ENCODE measurements at regions not wholly inside any gene's neighbourhood (a gene's known extent, or its start where the extent isn't known, plus 50 kb on each side); places are given as distances from the start of the nearest gene placed in this dataset.

GRCh38 chr3:84904816-84905555 lies 53.8 kb upstream of the CADM2 start:
- BruUV-seq (replicated peaks) = no TSS peak
- Mint-ChIP-seq H3K9me3 (ENCODE audit: low read depth, unreplicated experiment) (peaks cover 5% of the 10 kb centered on the region), H3K36me3 (ENCODE audit: insufficient read depth, unreplicated experiment) (no peaks in the 10 kb centered on the region), H3K4me1 (ENCODE audit: low read depth, unreplicated experiment) (no peaks in the 10 kb centered on the region), H3K4me3 (ENCODE audit: low read depth, unreplicated experiment) (no peak overlapping the region), H3K27me3 (ENCODE audit: unreplicated experiment) (no peaks in the 10 kb centered on the region), H3K27ac (ENCODE audit: unreplicated experiment) (no peak overlapping the region)
- intact Hi-C loops (cut with micrococcal nuclease; ENCODE audit: unreplicated experiment) = no loop called here
- CTCF ChIA-PET = no interaction called here
- no peak for DNase-seq
- no peak for TF ChIP-seq CTCF (IDR thresholded peaks at IDR 0.05; ENCODE audit: unreplicated experiment)

GRCh38 chr3:84905556-84905920 lies 53.3 kb upstream of the CADM2 start:
- intact Hi-C loops (cut with micrococcal nuclease; ENCODE audit: unreplicated experiment) = no loop called here
- H3K9me3 Mint-ChIP-seq (ENCODE audit: low read depth, unreplicated experiment) = peaks cover 3% of the 10 kb centered on the region
- H3K4me3 Mint-ChIP-seq (ENCODE audit: low read depth, unreplicated experiment) = no peak overlapping the region
- no peaks in the 10 kb centered on the region for H3K36me3 Mint-ChIP-seq (ENCODE audit: insufficient read depth, unreplicated experiment)
- H3K4me1 Mint-ChIP-seq (ENCODE audit: low read depth, unreplicated experiment) = no peaks in the 10 kb centered on the region
- no peak for TF ChIP-seq CTCF (IDR thresholded peaks at IDR 0.05; ENCODE audit: unreplicated experiment)
- DNase-seq = no peak
- CTCF ChIA-PET = no interaction called here
- no TSS peak for BruUV-seq (replicated peaks)
- H3K27me3 Mint-ChIP-seq (ENCODE audit: unreplicated experiment) = no peaks in the 10 kb centered on the region
- no peak overlapping the region for H3K27ac Mint-ChIP-seq (ENCODE audit: unreplicated experiment)

- no TSS peak for BruUV-seq (replicated peaks)
- Mint-ChIP-seq H3K36me3 (ENCODE audit: insufficient read depth, unreplicated experiment) (no peaks in the 10 kb centered on the region), H3K27ac (ENCODE audit: unreplicated experiment) (no peak overlapping the region), H3K9me3 (ENCODE audit: low read depth, unreplicated experiment) (peaks cover 3% of the 10 kb centered on the region), H3K4me1 (ENCODE audit: low read depth, unreplicated experiment) (no peaks in the 10 kb centered on the region), H3K4me3 (ENCODE audit: low read depth, unreplicated experiment) (no peak overlapping the region), H3K27me3 (ENCODE audit: unreplicated experiment) (no peaks in the 10 kb centered on the region)
- no peak for TF ChIP-seq CTCF (IDR thresholded peaks at IDR 0.05; ENCODE audit: unreplicated experiment)
- no peak for DNase-seq
- intact Hi-C loops (cut with micrococcal nuclease; ENCODE audit: unreplicated experiment) = no loop called here
- CTCF ChIA-PET = no interaction called here
Measured at GRCh38 chr3:84906065-84906464, 52.7 kb upstream of the CADM2 start.

Measured in Calu3 (cell line).